RPMI7951 (cell line): ENCODE measurements at regions not wholly inside any gene's neighbourhood (a gene's known extent, or its start where the extent isn't known, plus 50 kb on each side); places are given as distances from the start of the nearest gene placed in this dataset.

Experiments used
- DNase-seq: peaks from one replicate; pipeline ENCODE4 v3.0.0-alpha.2; 2012; ENCODE audit warnings: low read depth

DNA sequence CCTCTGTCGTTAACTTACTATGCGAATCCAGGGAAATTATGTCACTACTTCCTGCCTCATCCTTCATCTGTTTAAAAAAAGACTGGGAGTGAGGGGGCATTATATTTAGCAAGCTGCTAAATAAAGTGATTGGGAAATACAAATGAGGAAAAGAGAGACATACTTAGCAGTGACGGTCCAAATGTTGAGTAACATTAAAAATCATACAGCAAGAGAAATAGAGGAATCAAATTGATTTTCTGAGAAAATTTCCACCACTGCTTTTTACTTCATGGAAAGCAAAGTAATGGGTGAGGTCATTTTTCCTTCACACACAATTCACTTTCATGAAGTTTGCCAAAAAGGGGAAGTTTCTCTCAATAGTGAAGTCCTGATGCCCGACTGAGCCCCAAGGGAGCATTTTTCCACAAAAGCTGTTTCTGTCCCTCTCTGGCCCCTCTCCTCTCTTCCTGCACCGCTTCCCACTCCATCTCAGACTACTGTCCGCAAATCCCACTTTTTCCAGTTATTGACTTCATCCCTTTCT lies 61.9 kb upstream of the ADO start:
- DNase-seq = no peak

- peak; percentile 72 for DNase-seq
Measured at GRCh38 chr10:62744136-62744535, 60.4 kb upstream of the ADO start.

- no peak for DNase-seq
Measured at GRCh38 chr10:62745581-62745980, 58.9 kb upstream of the ADO start.

- DNase-seq = no peak
Measured at GRCh38 chr10:62746951-62747729, 57.4 kb upstream of the ADO start.

- no peak for DNase-seq
Measured at GRCh38 chr10:62748386-62748785, 56.1 kb upstream of the ADO start.

DNA sequence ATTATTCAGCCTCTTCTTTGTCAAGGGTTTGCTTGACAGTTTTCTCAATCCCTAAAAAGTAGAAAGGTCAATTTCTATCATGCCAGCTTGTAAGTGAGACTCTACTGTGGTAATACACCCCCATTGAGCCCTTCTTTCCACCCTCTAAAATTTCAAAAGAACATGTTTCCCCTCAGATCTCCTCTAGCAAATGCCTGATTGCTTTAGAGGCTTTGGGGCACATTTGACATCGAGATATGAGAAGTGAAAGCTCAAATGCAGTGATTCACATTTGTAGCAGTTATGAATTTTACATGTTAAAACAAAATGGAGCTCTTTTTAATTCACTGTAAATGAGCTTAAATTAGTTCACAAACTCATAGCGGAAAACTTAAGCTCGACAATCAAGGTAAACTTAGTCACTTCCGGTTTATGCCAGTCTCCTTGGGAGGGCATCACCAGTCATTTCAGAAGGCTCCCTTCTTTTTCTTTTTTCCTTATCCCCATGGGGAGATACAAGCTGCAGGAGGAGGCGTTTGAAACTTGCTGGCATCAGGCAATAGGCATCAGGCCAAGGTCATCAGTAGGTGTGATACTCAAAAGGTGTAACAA lies 55.3 kb upstream of the ADO start:
- no peak for DNase-seq
